K562 (cell line): ENCODE measurements at regions not wholly inside any gene's neighbourhood (a gene's known extent, or its start where the extent isn't known, plus 50 kb on each side); places are given as distances from the start of the nearest gene placed in this dataset.

Experiments used
- ATAC-seq: fragments of 200-7000 bp; cut with Tn5 transposase; 3 replicates; pipeline ENCODE4 v1.9.1; 2020; ENCODE audit warnings: moderate library complexity
- BruUV-seq: library from RNA; stranded (reverse); fragments of 400-500 nt; replicated peaks from 2 replicates; lab custom pipeline; 2021; lab: Mats Ljungman, UMichigan
- CTCF ChIA-PET: fragments of 300-600 bp; formaldehyde crosslinking; extraction: SDS; loops from one replicate; lab custom pipeline; 2021; ENCODE audit warnings: low intra/inter-chr PET ratio; lab: Yijun Ruan, JAX
- POLR2A ChIA-PET: fragments of 300-600, 350-650 bp; sonication (Branson Sonifier 250); formaldehyde crosslinking; extraction: SDS; loops from one replicate; lab custom pipeline; 2021; ENCODE audit warnings: antibody characterized with exemption, inconsistent platforms; lab: Yijun Ruan, JAX
- DNase-seq, 4 experiments: peaks; one replicate each; pipeline versions ENCODE4 v3.0.0 to v3.0.0-alpha.2; 2011 to 2018; ENCODE audit warnings: low spot score in 3 of 4, mixed read lengths in 3 of 4; ENCODE audit errors: extremely low read depth in 1 of 4
- FAIRE-seq: peaks from 2 replicates; lab custom pipeline; 2011; peaks lifted over from hg19 to GRCh38; lab: Jason Lieb, UNC
- H2AFZ ChIP-seq: 2 replicates; pipeline ENCODE4 v1.6.0; 2011; ENCODE audit warnings: low read depth, low read length, control low read depth, inconsistent platforms
- H3K27ac ChIP-seq: fragments of 200-600 bp; 3 replicates; pipeline ENCODE4 v1.8.0; 2011; ENCODE audit warnings: low read depth, mild to moderate bottlenecking, control low read depth, inconsistent platforms, low read length, moderate library complexity, mixed read lengths; ENCODE audit errors: extremely low read depth
- H3K27me3 ChIP-seq, 2 experiments: fragments of 300-600 bp in 1 of 2; 2 replicates in 1 of 2; 3 replicates in 1 of 2; pipeline versions ENCODE4 v1.6.0 to v1.8.0; 2011; ENCODE audit warnings: inconsistent platforms in 2 of 2, low read length in 2 of 2, mild to moderate bottlenecking in 1 of 2, mixed read lengths in 1 of 2, moderate library complexity in 1 of 2; ENCODE audit not compliant: control insufficient read depth in 2 of 2, insufficient read depth in 2 of 2
- H3K36me3 ChIP-seq: fragments of 300-600 bp; 3 replicates; pipeline ENCODE4 v1.8.0; 2011; ENCODE audit warnings: mild to moderate bottlenecking, low read length, inconsistent platforms; ENCODE audit not compliant: control insufficient read depth, insufficient read depth
- H3K4me1 ChIP-seq, 2 experiments: fragments of 200-600 bp in 1 of 2; replicated peaks in 1 of 2; 2 replicates in 1 of 2; 3 replicates in 1 of 2; pipeline versions ENCODE4 v1.5.1 to v1.8.0; 2011; ENCODE audit warnings: inconsistent platforms in 2 of 2, low read length in 2 of 2, mild to moderate bottlenecking in 1 of 2, mixed read lengths in 1 of 2, moderate library complexity in 1 of 2; ENCODE audit not compliant: control insufficient read depth in 2 of 2, insufficient read depth in 2 of 2
- H3K4me2 ChIP-seq: 2 replicates; pipeline ENCODE4 v1.6.1; 2011; ENCODE audit warnings: low read length, control low read depth, inconsistent platforms, mixed read lengths; ENCODE audit not compliant: insufficient read depth
- H3K4me3 ChIP-seq: fragments of 200-600 bp; sonication (generic), shearing (Covaris generic); 2 replicates; pipeline ENCODE4 v1.5.1; 2016; ENCODE audit warnings: control low read depth, inconsistent platforms
- H3K79me2 ChIP-seq: fragments of 200-600 bp; 3 replicates; pipeline ENCODE4 v1.8.0; 2011; ENCODE audit warnings: low read length, inconsistent platforms; ENCODE audit not compliant: control insufficient read depth, insufficient read depth
- H3K9ac ChIP-seq, 2 experiments: 2 replicates each; pipeline versions ENCODE4 v1.6.0 to v1.6.1; 2011; ENCODE audit warnings: low read depth in 2 of 2, low read length in 2 of 2, control low read depth in 1 of 2, inconsistent platforms in 1 of 2, mild to moderate bottlenecking in 1 of 2, mixed read lengths in 1 of 2; ENCODE audit not compliant: insufficient read depth in 1 of 2
- H3K9me1 ChIP-seq: one replicate; pipeline ENCODE4 v1.6.0; 2011; ENCODE audit warnings: inconsistent platforms, mild to moderate bottlenecking, low read length, moderate library complexity; ENCODE audit not compliant: control insufficient read depth, insufficient read depth
- H3K9me3 ChIP-seq: replicated peaks from 2 replicates; pipeline ENCODE4 v1.5.1; 2011; ENCODE audit warnings: low read depth, low read length, inconsistent platforms; ENCODE audit not compliant: control insufficient read depth, insufficient read depth
- H4K20me1 ChIP-seq: replicated peaks from 2 replicates; pipeline ENCODE4 v1.6.1; 2011; ENCODE audit warnings: low read length, inconsistent platforms, mixed read lengths; ENCODE audit not compliant: control insufficient read depth, insufficient read depth
- CBX5 ChIP-seq: IDR thresholded peaks from 2 replicates; pipeline ENCODE4 v1.6.1; 2014; ENCODE audit warnings: low read depth, borderline replicate concordance
- ETV5 ChIP-seq: sonication (generic); formaldehyde crosslinking; IDR thresholded peaks from 2 replicates; pipeline ENCODE4 v1.4.0; 2020; ENCODE audit warnings: low read depth, mild to moderate bottlenecking, missing genetic modification reagents
- FIP1L1 ChIP-seq: fragments of 200-400 bp; formaldehyde crosslinking; IDR thresholded peaks from 2 replicates; pipeline ENCODE4 v1.6.1; 2018; ENCODE audit warnings: mild to moderate bottlenecking, low read depth, low read length; ENCODE audit not compliant: poor library complexity, severe bottlenecking
- GATAD2B ChIP-seq: fragments of 450-650 bp; IDR thresholded peaks from 2 replicates; pipeline ENCODE4 v1.6.1; 2017; ENCODE audit warnings: mild to moderate bottlenecking, borderline replicate concordance
- NFE2 ChIP-seq: IDR thresholded peaks from 2 replicates; pipeline ENCODE4 v1.6.1; 2014; ENCODE audit warnings: antibody characterized with exemption, low read depth
- NFIX ChIP-seq: fragments of 250-450 bp; sonication (Bioruptor Pico); IDR thresholded peaks from 2 replicates; pipeline ENCODE4 v1.4.0; 2020; ENCODE audit warnings: low read depth, mild to moderate bottlenecking, moderate library complexity
- NR3C1 ChIP-seq: sonication (generic); formaldehyde crosslinking; IDR thresholded peaks from 2 replicates; pipeline ENCODE4 v1.8.1; 2022; ENCODE audit warnings: missing genetic modification reagents
- RBFOX2 ChIP-seq: fragments of 200-400 bp; formaldehyde crosslinking; IDR thresholded peaks from 2 replicates; pipeline ENCODE4 v1.6.1; 2017; ENCODE audit warnings: low read depth, mild to moderate bottlenecking, low read length, moderate library complexity
- SMAD3 ChIP-seq: fragments of 450-650 bp; formaldehyde crosslinking; conservative IDR thresholded peaks from 2 replicates; pipeline ENCODE4 v1.4.0; 2020; ENCODE audit warnings: mild to moderate bottlenecking
- SOX6 ChIP-seq: fragments of 450-650 bp; IDR thresholded peaks from 2 replicates; pipeline ENCODE4 v1.6.1; 2014; ENCODE audit warnings: mild to moderate bottlenecking
- ZNF384 ChIP-seq: IDR thresholded peaks from 2 replicates; pipeline ENCODE4 v1.6.1; 2012; ENCODE audit warnings: low read depth, low read length, improper control_type of control experiment
- ZNF445 ChIP-seq: fragments of 250-450 bp; sonication (Bioruptor Pico); IDR thresholded peaks from 2 replicates; pipeline ENCODE4 v1.4.0; 2020; ENCODE audit warnings: low read depth, mild to moderate bottlenecking, moderate library complexity
- ZNF584 ChIP-seq: fragments of 200-800 bp; sonication (Bioruptor generic); IDR thresholded peaks from 2 replicates; pipeline ENCODE4 v1.6.1; 2016; ENCODE audit warnings: low read depth, mild to moderate bottlenecking, missing genetic modification characterization, missing compliant biosample characterization
- WGBS: fragments of 100-300 bp; shearing (Covaris generic); methylation state at CpG from one replicate; pipeline ENCODE4 v1.1.6; 2016; ENCODE audit warnings: low coverage, mixed read lengths; ENCODE audit not compliant: insufficient coverage; ENCODE audit errors: missing lambda C conversion rate; 5-methylcytosine and 5-hydroxymethylcytosine counted together
- in situ Hi-C: fragments of 300-500 bp; cut with MboI; formaldehyde crosslinking; loops from 4 replicates; pipeline ENCODE4 v1.15.0; 2018; ENCODE audit warnings: inconsistent platforms, mixed read lengths
- intact Hi-C: fragments of 100-400 bp; cut with micrococcal nuclease; formaldehyde crosslinking; loops from 2 replicates; pipeline ENCODE4 v1.14.2; 2022
- TF ChIP-seq, protein P1 (sequence below): sonication (generic); formaldehyde crosslinking; IDR thresholded peaks from 2 replicates; pipeline ENCODE4 v1.8.1; 2023; ENCODE audit warnings: mild to moderate bottlenecking, missing genetic modification reagents
- TF ChIP-seq, protein P2 (sequence below), 2 experiments: fragments of 450-650 bp in 1 of 2; IDR thresholded peaks; 2 replicates each; pipeline ENCODE4 v1.6.1; 2011 to 2017; ENCODE audit warnings: low read depth in 2 of 2, antibody characterized with exemption in 1 of 2, borderline replicate concordance in 1 of 2, low read length in 1 of 2, mild to moderate bottlenecking in 1 of 2, mixed read lengths in 1 of 2; ENCODE audit not compliant: control insufficient read depth in 1 of 2

DNA sequence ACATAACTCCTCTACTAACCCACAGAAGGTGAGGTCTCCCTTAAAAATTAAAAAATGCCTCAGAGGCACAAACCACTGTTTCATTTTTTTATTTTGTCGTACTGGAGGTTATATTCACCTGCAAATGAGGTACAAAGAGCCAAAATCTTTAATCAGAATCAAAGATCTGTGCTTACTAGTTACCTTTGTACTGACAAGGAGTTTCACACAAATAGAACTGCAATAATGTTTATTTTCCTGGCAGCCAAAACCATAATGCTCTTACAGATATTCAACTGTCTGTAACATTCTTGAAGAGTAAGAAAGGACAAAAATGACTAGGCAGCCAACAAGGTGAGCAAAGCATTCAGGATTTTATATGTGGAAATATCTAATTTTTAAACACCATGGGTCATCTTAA is 105.1 kb upstream of the NOL4 start:
- Histone ChIP-seq H3K36me3 (no peaks in the 10 kb centered on the region), H4K20me1 (no peaks in the 10 kb centered on the region), H3K9ac (no peak overlapping the region), H3K4me2 (no peak overlapping the region), H3K4me1 (no peaks in the 10 kb centered on the region), H3K27ac (no peak overlapping the region), H2AFZ (no peak overlapping the region), H3K79me2 (no peaks in the 10 kb centered on the region), H3K27me3 (no peaks in the 10 kb centered on the region), H3K9me1 (no peaks in the 10 kb centered on the region), H3K9me3 (peaks cover 2% of the 10 kb centered on the region; the same call in 1 of the 2 replicates), H3K4me3 (no peak overlapping the region)
- no peak for ATAC-seq
- no peak for FAIRE-seq
- in situ Hi-C loops (no loop called here), intact Hi-C loops (no loop called here)
- POLR2A ChIA-PET: no interaction called here
- WGBS: 0% methylated on average over 1 of the region's 1 CpG
- CTCF ChIA-PET: no interaction called here
- BruUV-seq: no TSS peak
- no peak for DNase-seq
- no peak for TF ChIP-seq FIP1L1
- TF ChIP-seq GATAD2B: no peak
- TF ChIP-seq RBFOX2: no peak
- no peak for TF ChIP-seq ZNF384
- no peak for TF ChIP-seq NR3C1 (CRISPR knock-in tag)
- TF ChIP-seq SOX6: no peak
- TF ChIP-seq, protein P1, sequence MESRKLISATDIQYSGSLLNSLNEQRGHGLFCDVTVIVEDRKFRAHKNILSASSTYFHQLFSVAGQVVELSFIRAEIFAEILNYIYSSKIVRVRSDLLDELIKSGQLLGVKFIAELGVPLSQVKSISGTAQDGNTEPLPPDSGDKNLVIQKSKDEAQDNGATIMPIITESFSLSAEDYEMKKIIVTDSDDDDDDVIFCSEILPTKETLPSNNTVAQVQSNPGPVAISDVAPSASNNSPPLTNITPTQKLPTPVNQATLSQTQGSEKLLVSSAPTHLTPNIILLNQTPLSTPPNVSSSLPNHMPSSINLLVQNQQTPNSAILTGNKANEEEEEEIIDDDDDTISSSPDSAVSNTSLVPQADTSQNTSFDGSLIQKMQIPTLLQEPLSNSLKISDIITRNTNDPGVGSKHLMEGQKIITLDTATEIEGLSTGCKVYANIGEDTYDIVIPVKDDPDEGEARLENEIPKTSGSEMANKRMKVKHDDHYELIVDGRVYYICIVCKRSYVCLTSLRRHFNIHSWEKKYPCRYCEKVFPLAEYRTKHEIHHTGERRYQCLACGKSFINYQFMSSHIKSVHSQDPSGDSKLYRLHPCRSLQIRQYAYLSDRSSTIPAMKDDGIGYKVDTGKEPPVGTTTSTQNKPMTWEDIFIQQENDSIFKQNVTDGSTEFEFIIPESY: no peak
- no peak for TF ChIP-seq ZNF584 (CRISPR knock-in tag)
- no peak for TF ChIP-seq ETV5 (CRISPR knock-in tag)
- no peak for TF ChIP-seq ZNF445
- TF ChIP-seq, protein P2, sequence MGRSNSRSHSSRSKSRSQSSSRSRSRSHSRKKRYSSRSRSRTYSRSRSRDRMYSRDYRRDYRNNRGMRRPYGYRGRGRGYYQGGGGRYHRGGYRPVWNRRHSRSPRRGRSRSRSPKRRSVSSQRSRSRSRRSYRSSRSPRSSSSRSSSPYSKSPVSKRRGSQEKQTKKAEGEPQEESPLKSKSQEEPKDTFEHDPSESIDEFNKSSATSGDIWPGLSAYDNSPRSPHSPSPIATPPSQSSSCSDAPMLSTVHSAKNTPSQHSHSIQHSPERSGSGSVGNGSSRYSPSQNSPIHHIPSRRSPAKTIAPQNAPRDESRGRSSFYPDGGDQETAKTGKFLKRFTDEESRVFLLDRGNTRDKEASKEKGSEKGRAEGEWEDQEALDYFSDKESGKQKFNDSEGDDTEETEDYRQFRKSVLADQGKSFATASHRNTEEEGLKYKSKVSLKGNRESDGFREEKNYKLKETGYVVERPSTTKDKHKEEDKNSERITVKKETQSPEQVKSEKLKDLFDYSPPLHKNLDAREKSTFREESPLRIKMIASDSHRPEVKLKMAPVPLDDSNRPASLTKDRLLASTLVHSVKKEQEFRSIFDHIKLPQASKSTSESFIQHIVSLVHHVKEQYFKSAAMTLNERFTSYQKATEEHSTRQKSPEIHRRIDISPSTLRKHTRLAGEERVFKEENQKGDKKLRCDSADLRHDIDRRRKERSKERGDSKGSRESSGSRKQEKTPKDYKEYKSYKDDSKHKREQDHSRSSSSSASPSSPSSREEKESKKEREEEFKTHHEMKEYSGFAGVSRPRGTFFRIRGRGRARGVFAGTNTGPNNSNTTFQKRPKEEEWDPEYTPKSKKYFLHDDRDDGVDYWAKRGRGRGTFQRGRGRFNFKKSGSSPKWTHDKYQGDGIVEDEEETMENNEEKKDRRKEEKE (IDR thresholded peaks at IDR 0.05; ENCODE audit: borderline replicate concordance in 1 of 2, control insufficient read depth in 1 of 2, low read depth in 2 of 2, low read length in 1 of 2): no peak
- no peak for TF ChIP-seq SMAD3 (CRISPR knock-in tag)
- TF ChIP-seq CBX5: no peak
- no peak for TF ChIP-seq NFE2
- no peak for TF ChIP-seq NFIX (CRISPR knock-in tag)
